ENCODE measurements at regions not wholly inside any gene's neighbourhood (a gene's known extent, or its start where the extent isn't known, plus 50 kb on each side); places are given as distances from the start of the nearest gene placed in this dataset.

DNA sequence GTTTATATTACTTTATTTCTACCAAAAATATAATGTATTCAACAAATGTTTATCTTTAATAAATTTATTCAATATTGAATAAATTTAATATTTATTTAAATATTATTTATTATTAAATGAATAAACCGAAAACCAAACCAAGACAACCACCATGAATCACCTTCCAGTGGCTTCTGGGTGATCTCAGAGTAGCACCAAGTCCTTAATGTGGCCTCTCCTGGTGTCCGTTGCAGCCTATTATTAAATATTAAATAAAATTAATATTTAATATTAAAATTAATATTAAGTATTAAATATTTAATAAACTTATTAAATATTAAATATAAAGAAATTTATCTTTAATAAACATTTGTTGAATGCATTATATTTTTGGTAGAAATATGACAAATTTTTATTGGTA lies 143.3 kb upstream of the PLPP4 start:
- no peaks in the 10 kb centered on the region for H3K4me1 ChIP-seq (ENCODE audit: control insufficient read depth in 2 of 2, insufficient read depth in 2 of 2, low read length in 2 of 2)
- H3K27ac ChIP-seq (ENCODE audit: low read depth in 1 of 2, low read length in 1 of 2) = no peak overlapping the region
- no peak overlapping the region for H3K4me3 ChIP-seq (ENCODE audit: low read length in 2 of 2)
- no peaks in the 10 kb centered on the region for H3K36me3 ChIP-seq (ENCODE audit: control insufficient read depth in 2 of 2, insufficient read depth in 2 of 2, low read length in 1 of 2)
- no peaks in the 10 kb centered on the region for H3K27me3 ChIP-seq (ENCODE audit: control insufficient read depth in 2 of 2, insufficient read depth in 1 of 2, low read length in 1 of 2)
- H3K9me3 ChIP-seq (ENCODE audit: control insufficient read depth in 2 of 2, insufficient read depth in 1 of 2, low read length in 1 of 2) = no peaks in the 10 kb centered on the region
- no peak for DNase-seq (ENCODE audit: low read depth in 6 of 9, low spot score in 9 of 9)
- WGBS = 88% methylated on average over 2 of the region's 2 CpGs

- DNase-seq (ENCODE audit: low read depth in 6 of 9, low spot score in 9 of 9) = no peak
- H3K36me3 ChIP-seq (ENCODE audit: control insufficient read depth in 2 of 2, insufficient read depth in 2 of 2, low read length in 1 of 2) = no peaks in the 10 kb centered on the region
- H3K4me3 ChIP-seq (ENCODE audit: low read length in 2 of 2) = no peak overlapping the region
- H3K9me3 ChIP-seq (ENCODE audit: control insufficient read depth in 2 of 2, insufficient read depth in 1 of 2, low read length in 1 of 2) = no peaks in the 10 kb centered on the region
- 84% methylated on average over 1 of the region's 1 CpG for WGBS
- H3K27me3 ChIP-seq (ENCODE audit: control insufficient read depth in 2 of 2, insufficient read depth in 1 of 2, low read length in 1 of 2) = no peaks in the 10 kb centered on the region
- H3K4me1 ChIP-seq (ENCODE audit: control insufficient read depth in 2 of 2, insufficient read depth in 2 of 2, low read length in 2 of 2) = no peaks in the 10 kb centered on the region
- no peak overlapping the region for H3K27ac ChIP-seq (ENCODE audit: low read depth in 1 of 2, low read length in 1 of 2)
Observed at GRCh38 chr10:120314442-120314841, 142.6 kb upstream of the PLPP4 start.

GRCh38 chr10:120318862-120319261 lies 138.2 kb upstream of the PLPP4 start:
- no peaks in the 10 kb centered on the region for H3K9me3 ChIP-seq (ENCODE audit: control insufficient read depth in 2 of 2, insufficient read depth in 1 of 2, low read length in 1 of 2)
- no peaks in the 10 kb centered on the region for H3K36me3 ChIP-seq (ENCODE audit: control insufficient read depth in 2 of 2, insufficient read depth in 2 of 2, low read length in 1 of 2)
- no peak overlapping the region for H3K27ac ChIP-seq (ENCODE audit: low read depth in 1 of 2, low read length in 1 of 2)
- H3K27me3 ChIP-seq (ENCODE audit: control insufficient read depth in 2 of 2, insufficient read depth in 1 of 2, low read length in 1 of 2) = no peaks in the 10 kb centered on the region
- no peaks in the 10 kb centered on the region for H3K4me1 ChIP-seq (ENCODE audit: control insufficient read depth in 2 of 2, insufficient read depth in 2 of 2, low read length in 2 of 2)
- no peak overlapping the region for H3K4me3 ChIP-seq (ENCODE audit: low read length in 2 of 2)
- DNase-seq (ENCODE audit: low read depth in 6 of 9, low spot score in 9 of 9) = no peak
- WGBS = 92% methylated on average over 3 of the region's 3 CpGs

- Histone ChIP-seq H3K4me3 (ENCODE audit: low read length in 2 of 2) (no peak overlapping the region), H3K27ac (ENCODE audit: low read depth in 1 of 2, low read length in 1 of 2) (no peak overlapping the region), H3K27me3 (ENCODE audit: control insufficient read depth in 2 of 2, insufficient read depth in 1 of 2, low read length in 1 of 2) (no peaks in the 10 kb centered on the region), H3K4me1 (ENCODE audit: control insufficient read depth in 2 of 2, insufficient read depth in 2 of 2, low read length in 2 of 2) (no peaks in the 10 kb centered on the region), H3K36me3 (ENCODE audit: control insufficient read depth in 2 of 2, insufficient read depth in 2 of 2, low read length in 1 of 2) (no peaks in the 10 kb centered on the region), H3K9me3 (ENCODE audit: control insufficient read depth in 2 of 2, insufficient read depth in 1 of 2, low read length in 1 of 2) (no peaks in the 10 kb centered on the region)
- 45% methylated on average over 3 of the region's 3 CpGs for WGBS
- DNase-seq (ENCODE audit: low read depth in 6 of 9, low spot score in 9 of 9) = no peak
Observed at GRCh38 chr10:120327675-120328074, 129.4 kb upstream of the PLPP4 start.

GRCh38 chr10:120328647-120329046 lies 128.4 kb upstream of the PLPP4 start:
- Histone ChIP-seq H3K27me3 (ENCODE audit: control insufficient read depth in 2 of 2, insufficient read depth in 1 of 2, low read length in 1 of 2) (no peaks in the 10 kb centered on the region), H3K27ac (ENCODE audit: low read depth in 1 of 2, low read length in 1 of 2) (no peak overlapping the region), H3K36me3 (ENCODE audit: control insufficient read depth in 2 of 2, insufficient read depth in 2 of 2, low read length in 1 of 2) (no peaks in the 10 kb centered on the region), H3K4me3 (ENCODE audit: low read length in 2 of 2) (no peak overlapping the region), H3K4me1 (ENCODE audit: control insufficient read depth in 2 of 2, insufficient read depth in 2 of 2, low read length in 2 of 2) (no peaks in the 10 kb centered on the region), H3K9me3 (ENCODE audit: control insufficient read depth in 2 of 2, insufficient read depth in 1 of 2, low read length in 1 of 2) (no peaks in the 10 kb centered on the region)
- DNase-seq (ENCODE audit: low read depth in 6 of 9, low spot score in 9 of 9) = no peak
- 73% methylated on average over 3 of the region's 3 CpGs for WGBS

GRCh38 chr10:120335553-120335952 lies 121.5 kb upstream of the PLPP4 start:
- H3K27ac ChIP-seq (ENCODE audit: low read depth in 1 of 2, low read length in 1 of 2) = no peak overlapping the region
- no peaks in the 10 kb centered on the region for H3K27me3 ChIP-seq (ENCODE audit: control insufficient read depth in 2 of 2, insufficient read depth in 1 of 2, low read length in 1 of 2)
- H3K4me1 ChIP-seq (ENCODE audit: control insufficient read depth in 2 of 2, insufficient read depth in 2 of 2, low read length in 2 of 2) = no peaks in the 10 kb centered on the region
- WGBS = 93% methylated on average over 3 of the region's 3 CpGs
- no peak overlapping the region for H3K4me3 ChIP-seq (ENCODE audit: low read length in 2 of 2)
- DNase-seq (ENCODE audit: low read depth in 6 of 9, low spot score in 9 of 9) = no peak
- H3K36me3 ChIP-seq (ENCODE audit: control insufficient read depth in 2 of 2, insufficient read depth in 2 of 2, low read length in 1 of 2) = no peaks in the 10 kb centered on the region
- no peaks in the 10 kb centered on the region for H3K9me3 ChIP-seq (ENCODE audit: control insufficient read depth in 2 of 2, insufficient read depth in 1 of 2, low read length in 1 of 2)

- Histone ChIP-seq H3K36me3 (ENCODE audit: control insufficient read depth in 2 of 2, insufficient read depth in 2 of 2, low read length in 1 of 2) (no peaks in the 10 kb centered on the region), H3K9me3 (ENCODE audit: control insufficient read depth in 2 of 2, insufficient read depth in 1 of 2, low read length in 1 of 2) (no peaks in the 10 kb centered on the region), H3K27me3 (ENCODE audit: control insufficient read depth in 2 of 2, insufficient read depth in 1 of 2, low read length in 1 of 2) (no peaks in the 10 kb centered on the region), H3K4me1 (ENCODE audit: control insufficient read depth in 2 of 2, insufficient read depth in 2 of 2, low read length in 2 of 2) (no peaks in the 10 kb centered on the region), H3K4me3 (ENCODE audit: low read length in 2 of 2) (no peak overlapping the region), H3K27ac (ENCODE audit: low read depth in 1 of 2, low read length in 1 of 2) (no peak overlapping the region)
- DNase-seq (ENCODE audit: low read depth in 6 of 9, low spot score in 9 of 9) = no peak
Observed at GRCh38 chr10:120336306-120336910, 120.6 kb upstream of the PLPP4 start.

DNA sequence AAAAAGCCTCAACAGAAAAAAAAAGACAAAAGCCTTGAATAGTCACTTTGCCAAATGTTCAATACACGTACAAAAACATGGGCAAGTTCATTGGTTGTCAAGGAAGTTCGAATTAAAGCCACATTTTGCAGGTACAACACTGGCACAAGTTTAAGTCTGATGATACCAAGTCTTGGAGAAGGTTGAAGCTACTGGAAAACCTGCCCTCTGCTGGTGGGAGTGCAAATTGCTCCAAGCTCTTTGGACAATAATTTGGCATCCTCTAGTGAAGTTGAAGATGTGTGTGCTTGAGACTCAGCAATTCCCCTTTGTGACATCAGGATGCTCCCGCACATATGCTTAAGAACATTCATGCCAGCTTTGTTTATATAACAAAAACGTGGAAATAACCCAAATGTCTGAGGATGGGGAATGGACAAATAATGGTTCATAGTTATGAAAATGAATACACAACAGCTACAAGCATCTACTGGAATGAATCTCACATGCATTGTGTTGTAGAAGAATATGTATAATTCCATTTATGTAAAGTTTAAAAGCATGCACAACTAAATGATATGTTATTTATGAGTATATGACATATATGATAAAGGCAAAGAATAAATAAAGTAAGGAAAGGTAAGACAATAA lies 120.0 kb upstream of the PLPP4 start:
- peak in 8 of 9 donors; percentile 3 to 52 (median 18) for DNase-seq (ENCODE audit: low read depth in 6 of 9, low spot score in 9 of 9)
- H3K4me1 ChIP-seq (ENCODE audit: control insufficient read depth in 2 of 2, insufficient read depth in 2 of 2, low read length in 2 of 2) = no peaks in the 10 kb centered on the region
- no peaks in the 10 kb centered on the region for H3K36me3 ChIP-seq (ENCODE audit: control insufficient read depth in 2 of 2, insufficient read depth in 2 of 2, low read length in 1 of 2)
- H3K4me3 ChIP-seq (ENCODE audit: low read length in 2 of 2) = no peak overlapping the region
- 25% methylated on average over 4 of the region's 4 CpGs for WGBS
- no peaks in the 10 kb centered on the region for H3K27me3 ChIP-seq (ENCODE audit: control insufficient read depth in 2 of 2, insufficient read depth in 1 of 2, low read length in 1 of 2)
- H3K27ac ChIP-seq (ENCODE audit: low read depth in 1 of 2, low read length in 1 of 2) = no peak overlapping the region
- no peaks in the 10 kb centered on the region for H3K9me3 ChIP-seq (ENCODE audit: control insufficient read depth in 2 of 2, insufficient read depth in 1 of 2, low read length in 1 of 2)

- H3K4me1 ChIP-seq (ENCODE audit: control insufficient read depth in 2 of 2, insufficient read depth in 2 of 2, low read length in 2 of 2) = no peaks in the 10 kb centered on the region
- H3K27me3 ChIP-seq (ENCODE audit: control insufficient read depth in 2 of 2, insufficient read depth in 1 of 2, low read length in 1 of 2) = no peaks in the 10 kb centered on the region
- H3K9me3 ChIP-seq (ENCODE audit: control insufficient read depth in 2 of 2, insufficient read depth in 1 of 2, low read length in 1 of 2) = no peaks in the 10 kb centered on the region
- WGBS = 73% methylated on average over 7 of the region's 7 CpGs
- H3K4me3 ChIP-seq (ENCODE audit: low read length in 2 of 2) = no peak overlapping the region
- no peak overlapping the region for H3K27ac ChIP-seq (ENCODE audit: low read depth in 1 of 2, low read length in 1 of 2)
- H3K36me3 ChIP-seq (ENCODE audit: control insufficient read depth in 2 of 2, insufficient read depth in 2 of 2, low read length in 1 of 2) = no peaks in the 10 kb centered on the region
- no peak for DNase-seq (ENCODE audit: low read depth in 6 of 9, low spot score in 9 of 9)
Observed at GRCh38 chr10:120342115-120342714, 114.8 kb upstream of the PLPP4 start.

All from thymus (tissue), 11 donors.